Neural progenitor cell (in vitro differentiated cells): ENCODE measurements at regions not wholly inside any gene's neighbourhood (a gene's known extent, or its start where the extent isn't known, plus 50 kb on each side); places are given as distances from the start of the nearest gene placed in this dataset.

Source experiments
- DNase-seq: peaks from one replicate; pipeline ENCODE4 v3.0.0-alpha.2; 2016; ENCODE audit warnings: low spot score
- H2AFZ ChIP-seq: fragments of 200-600 bp; sonication (generic); replicated peaks from 2 replicates; pipeline ENCODE4 v1.6.1; 2016; ENCODE audit warnings: antibody characterized with exemption
- H3F3A ChIP-seq: fragments of 200-600 bp; sonication (generic); 2 replicates; pipeline ENCODE4 v1.6.1; 2016; ENCODE audit warnings: antibody characterized with exemption, low read depth
- H3K27ac ChIP-seq: fragments of 200-600 bp; sonication (generic); 2 replicates; pipeline ENCODE4 v1.5.1; 2016; ENCODE audit warnings: mild to moderate bottlenecking
- H3K27me3 ChIP-seq: fragments of 200-600 bp; sonication (generic); 2 replicates; pipeline ENCODE4 v1.6.1; 2016; ENCODE audit warnings: mild to moderate bottlenecking, moderate library complexity
- H3K36me3 ChIP-seq: fragments of 200-600 bp; sonication (generic); 2 replicates; pipeline ENCODE4 v1.5.1; 2016
- H3K4me1 ChIP-seq: fragments of 200-600 bp; sonication (generic); 2 replicates; pipeline ENCODE4 v1.6.1; 2016; ENCODE audit warnings: mixed run types
- H3K4me2 ChIP-seq: fragments of 200-600 bp; sonication (generic); 2 replicates; pipeline ENCODE4 v1.6.1; 2016
- H3K4me3 ChIP-seq: fragments of 200-600 bp; sonication (generic); 2 replicates; pipeline ENCODE4 v1.5.1; 2016
- H3K79me2 ChIP-seq: fragments of 200-600 bp; sonication (generic); 2 replicates; pipeline ENCODE4 v1.6.1; 2016; ENCODE audit warnings: low read depth
- H3K9ac ChIP-seq: fragments of 200-600 bp; sonication (generic); 2 replicates; pipeline ENCODE4 v1.6.1; 2016
- H3K9me3 ChIP-seq: fragments of 200-600 bp; sonication (generic); 2 replicates; pipeline ENCODE4 v1.5.1; 2016; ENCODE audit warnings: low read depth
- H4K20me1 ChIP-seq: fragments of 200-600 bp; sonication (generic); 2 replicates; pipeline ENCODE4 v1.6.1; 2016; ENCODE audit warnings: low read depth
- H3K27ac Mint-ChIP-seq: 3 replicates; pipeline ENCODE4 v1.8.0; 2021; ENCODE audit warnings: mixed read lengths
- H3K27me3 Mint-ChIP-seq: 2 replicates; pipeline ENCODE4 v1.8.0; 2022; ENCODE audit warnings: low read depth, mild to moderate bottlenecking, inconsistent platforms, moderate library complexity, mixed read lengths; ENCODE audit not compliant: insufficient read depth
- H3K36me3 Mint-ChIP-seq: 3 replicates; pipeline ENCODE4 v1.8.0; 2021; ENCODE audit warnings: mixed read lengths
- H3K4me1 Mint-ChIP-seq: 3 replicates; pipeline ENCODE4 v1.8.0; 2021; ENCODE audit warnings: mixed read lengths
- H3K4me3 Mint-ChIP-seq: 3 replicates; pipeline ENCODE4 v1.8.0; 2021; ENCODE audit warnings: mild to moderate bottlenecking, moderate library complexity, mixed read lengths
- H3K9me3 Mint-ChIP-seq: 3 replicates; pipeline ENCODE4 v1.8.0; 2020; ENCODE audit warnings: mixed read lengths
- EZH2 ChIP-seq: fragments of 200-600 bp; sonication (generic); IDR thresholded peaks from 2 replicates; pipeline ENCODE4 v1.6.1; 2017; ENCODE audit warnings: antibody characterized with exemption, mild to moderate bottlenecking, moderate library complexity
- EZH2phosphoT487 ChIP-seq: fragments of 200-600 bp; sonication (generic); IDR thresholded peaks from 2 replicates; pipeline ENCODE4 v1.6.1; 2017; ENCODE audit warnings: antibody characterized with exemption
- TF ChIP-seq, protein P1 (sequence below): fragments of 200-600 bp; sonication (generic); IDR thresholded peaks from 2 replicates; pipeline ENCODE4 v1.5.1; 2017; ENCODE audit warnings: antibody characterized with exemption, mild to moderate bottlenecking

DNA sequence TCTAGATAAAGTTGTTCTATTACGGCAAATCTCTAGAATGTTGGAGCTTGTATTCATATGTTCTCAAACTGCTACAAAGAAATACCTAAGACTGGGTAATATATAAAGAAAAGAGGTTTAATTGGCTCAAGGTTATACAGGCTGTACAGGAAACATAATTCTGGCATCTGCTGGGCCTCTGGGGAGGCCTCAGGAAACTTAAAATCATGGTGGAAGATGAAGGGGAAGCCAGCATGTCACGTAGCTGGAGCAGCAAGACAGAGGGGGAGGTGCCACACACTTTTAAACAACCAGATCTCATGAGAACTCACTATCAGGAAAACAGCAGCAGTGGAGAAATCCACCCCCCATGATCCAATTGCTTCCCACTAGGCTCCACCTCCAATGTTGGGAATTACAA, 390.4 kb upstream of the ADGRL4 start:
- no peak for DNase-seq
- H3K9ac ChIP-seq, result no peak overlapping the region
- H3K36me3 ChIP-seq, result no peaks in the 10 kb centered on the region
- no peaks in the 10 kb centered on the region for H3K36me3 Mint-ChIP-seq
- no peaks in the 10 kb centered on the region for H3K27me3 Mint-ChIP-seq
- H3K27me3 ChIP-seq, result no peaks in the 10 kb centered on the region
- no peak overlapping the region for H3K4me3 Mint-ChIP-seq
- TF ChIP-seq, protein P1, sequence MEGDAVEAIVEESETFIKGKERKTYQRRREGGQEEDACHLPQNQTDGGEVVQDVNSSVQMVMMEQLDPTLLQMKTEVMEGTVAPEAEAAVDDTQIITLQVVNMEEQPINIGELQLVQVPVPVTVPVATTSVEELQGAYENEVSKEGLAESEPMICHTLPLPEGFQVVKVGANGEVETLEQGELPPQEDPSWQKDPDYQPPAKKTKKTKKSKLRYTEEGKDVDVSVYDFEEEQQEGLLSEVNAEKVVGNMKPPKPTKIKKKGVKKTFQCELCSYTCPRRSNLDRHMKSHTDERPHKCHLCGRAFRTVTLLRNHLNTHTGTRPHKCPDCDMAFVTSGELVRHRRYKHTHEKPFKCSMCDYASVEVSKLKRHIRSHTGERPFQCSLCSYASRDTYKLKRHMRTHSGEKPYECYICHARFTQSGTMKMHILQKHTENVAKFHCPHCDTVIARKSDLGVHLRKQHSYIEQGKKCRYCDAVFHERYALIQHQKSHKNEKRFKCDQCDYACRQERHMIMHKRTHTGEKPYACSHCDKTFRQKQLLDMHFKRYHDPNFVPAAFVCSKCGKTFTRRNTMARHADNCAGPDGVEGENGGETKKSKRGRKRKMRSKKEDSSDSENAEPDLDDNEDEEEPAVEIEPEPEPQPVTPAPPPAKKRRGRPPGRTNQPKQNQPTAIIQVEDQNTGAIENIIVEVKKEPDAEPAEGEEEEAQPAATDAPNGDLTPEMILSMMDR, result no peak
- TF ChIP-seq EZH2phosphoT487 (no peak), EZH2 (no peak)
- H3K4me1 Mint-ChIP-seq, result no peaks in the 10 kb centered on the region
- H3K9me3 ChIP-seq, result no peaks in the 10 kb centered on the region
- H3K79me2 ChIP-seq, result no peaks in the 10 kb centered on the region
- no peaks in the 10 kb centered on the region for H3F3A ChIP-seq
- H3K27ac Mint-ChIP-seq, result no peak overlapping the region
- no peak overlapping the region for H3K4me2 ChIP-seq
- H3K9me3 Mint-ChIP-seq, result no peaks in the 10 kb centered on the region
- no peaks in the 10 kb centered on the region for H4K20me1 ChIP-seq
- peak overlapping the region; percentile 81 for H2AFZ ChIP-seq
- no peak overlapping the region for H3K4me3 ChIP-seq
- H3K4me1 ChIP-seq, result no peaks in the 10 kb centered on the region
- H3K27ac ChIP-seq, result no peak overlapping the region

DNA sequence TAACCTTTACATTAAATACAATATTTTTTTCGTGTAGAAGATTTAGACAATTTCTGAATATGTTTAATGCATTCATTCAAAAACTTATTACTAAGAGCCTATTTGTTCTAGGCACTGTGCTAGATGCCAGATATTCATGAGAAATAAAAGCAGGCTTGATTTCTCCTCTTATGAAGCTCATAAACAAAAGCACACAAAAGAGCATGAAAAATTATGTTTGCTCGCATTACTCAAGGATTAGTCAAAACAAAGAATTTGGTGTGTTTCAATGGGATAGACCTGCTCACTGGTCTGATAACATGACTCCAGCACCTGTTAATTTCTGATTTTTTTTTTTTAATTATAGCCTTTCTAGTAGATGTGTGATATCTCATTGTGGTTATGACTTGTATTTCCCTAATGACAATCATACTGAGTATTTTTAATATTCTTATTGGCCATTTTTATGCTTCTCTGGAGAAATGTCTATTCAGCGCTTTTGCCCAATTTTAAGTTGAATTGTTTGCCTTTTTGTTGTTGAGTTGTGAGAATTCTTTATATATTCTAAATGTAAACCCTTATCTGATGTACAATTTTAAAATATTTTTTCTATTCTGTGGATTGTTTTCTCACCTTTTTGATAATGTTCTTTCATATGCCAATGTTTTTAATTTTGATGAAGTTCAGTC, 382.3 kb upstream of the ADGRL4 start:
- no peaks in the 10 kb centered on the region for H3K36me3 Mint-ChIP-seq
- H3K4me1 Mint-ChIP-seq, result no peaks in the 10 kb centered on the region
- no peaks in the 10 kb centered on the region for H3K9me3 ChIP-seq
- H2AFZ ChIP-seq, result no peak overlapping the region
- H3K27ac ChIP-seq, result no peak overlapping the region
- no peak overlapping the region for H3K9ac ChIP-seq
- no peaks in the 10 kb centered on the region for H3K27me3 Mint-ChIP-seq
- DNase-seq, result no peak
- H3K4me2 ChIP-seq, result no peak overlapping the region
- H3K79me2 ChIP-seq, result no peaks in the 10 kb centered on the region
- TF ChIP-seq EZH2phosphoT487 (no peak), EZH2 (no peak)
- TF ChIP-seq, protein P1, result no peak
- no peaks in the 10 kb centered on the region for H4K20me1 ChIP-seq
- no peaks in the 10 kb centered on the region for H3K36me3 ChIP-seq
- no peaks in the 10 kb centered on the region for H3K27me3 ChIP-seq
- H3K4me1 ChIP-seq, result no peaks in the 10 kb centered on the region
- H3K27ac Mint-ChIP-seq, result no peak overlapping the region
- H3K4me3 Mint-ChIP-seq, result no peak overlapping the region
- H3K9me3 Mint-ChIP-seq, result no peaks in the 10 kb centered on the region
- no peak overlapping the region for H3K4me3 ChIP-seq
- no peaks in the 10 kb centered on the region for H3F3A ChIP-seq

DNA sequence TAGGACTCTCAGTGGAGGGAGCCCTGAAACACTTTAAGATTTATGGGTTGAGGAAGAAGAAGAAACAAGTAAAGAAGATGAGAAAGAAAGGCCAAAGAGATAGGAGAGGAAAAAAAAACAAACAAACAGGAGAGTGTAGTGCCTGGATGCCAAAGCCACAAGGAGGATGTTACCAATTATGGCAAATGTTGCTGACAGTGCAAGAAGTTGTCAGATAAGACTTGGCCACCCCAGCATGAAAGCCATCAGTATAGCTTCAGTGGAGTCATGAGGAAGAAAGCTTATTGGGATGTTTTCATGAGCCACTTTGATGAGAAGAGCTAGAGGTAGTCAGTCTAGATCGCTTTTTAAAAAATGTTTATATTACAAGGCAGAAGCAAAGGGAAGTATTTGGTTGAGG, 380.2 kb upstream of the ADGRL4 start:
- H4K20me1 ChIP-seq, result no peaks in the 10 kb centered on the region
- H2AFZ ChIP-seq, result no peak overlapping the region
- Mint-ChIP-seq H3K27ac (no peak overlapping the region), H3K27me3 (no peaks in the 10 kb centered on the region), H3K4me3 (no peak overlapping the region), H3K36me3 (no peaks in the 10 kb centered on the region), H3K9me3 (no peaks in the 10 kb centered on the region), H3K4me1 (no peaks in the 10 kb centered on the region)
- no peaks in the 10 kb centered on the region for H3K27me3 ChIP-seq
- no peak overlapping the region for H3K9ac ChIP-seq
- no peaks in the 10 kb centered on the region for H3K79me2 ChIP-seq
- H3K27ac ChIP-seq, result no peak overlapping the region
- H3K9me3 ChIP-seq, result no peaks in the 10 kb centered on the region
- H3K4me1 ChIP-seq, result no peaks in the 10 kb centered on the region
- DNase-seq, result no peak
- no peak overlapping the region for H3K4me3 ChIP-seq
- TF ChIP-seq EZH2 (no peak), EZH2phosphoT487 (no peak)
- TF ChIP-seq, protein P1, result no peak
- no peak overlapping the region for H3K4me2 ChIP-seq
- H3F3A ChIP-seq, result no peaks in the 10 kb centered on the region
- H3K36me3 ChIP-seq, result no peaks in the 10 kb centered on the region
